ENCODE measurements at regions not wholly inside any gene's neighbourhood (a gene's known extent, or its start where the extent isn't known, plus 50 kb on each side); places are given as distances from the start of the nearest gene placed in this dataset.

GRCh38 chr11:98965358-98965757 is 55.4 kb upstream of the CNTN5 start:
- ATAC-seq: no peak
- Histone ChIP-seq H3F3A (replicated peaks; ENCODE audit: low read depth) (no peaks in the 10 kb centered on the region), H3K79me2 (replicated peaks; ENCODE audit: insufficient read depth) (no peaks in the 10 kb centered on the region), H3K27ac (ENCODE audit: low read depth) (no peak overlapping the region), H3K4me2 (no peak overlapping the region), H3K4me3 (no peak overlapping the region), H3K9me2 (ENCODE audit: insufficient read depth) (no peaks in the 10 kb centered on the region), H3K4me1 (ENCODE audit: insufficient read depth) (peaks cover 6% of the 10 kb centered on the region; the same call in 1 of the 2 replicates), H3K36me3 (ENCODE audit: insufficient read depth) (no peaks in the 10 kb centered on the region), H4K20me1 (replicated peaks; ENCODE audit: insufficient read depth) (no peaks in the 10 kb centered on the region), H3K27me3 (ENCODE audit: insufficient read depth) (no peaks in the 10 kb centered on the region), H2AFZ (no peak overlapping the region)
- H3K36me3 Mint-ChIP-seq (ENCODE audit: low read depth): no peaks in the 10 kb centered on the region
- TF ChIP-seq POLR2AphosphoS5 (IDR thresholded peaks at IDR 0.05; ENCODE audit: low read depth) (no peak), EZH2 (IDR thresholded peaks at IDR 0.05; ENCODE audit: low read depth, unreplicated experiment) (no peak), REST (IDR thresholded peaks at IDR 0.05; ENCODE audit: unreplicated experiment) (no peak), CREB1 (CRISPR knock-in tag; IDR thresholded peaks at IDR 0.05; ENCODE audit: low read depth) (no peak), NANOG (IDR thresholded peaks at IDR 0.05; ENCODE audit: borderline replicate concordance) (no peak), ZNF114 (CRISPR knock-in tag; IDR thresholded peaks at IDR 0.05) (no peak), ZNF331 (CRISPR knock-in tag; IDR thresholded peaks at IDR 0.05; ENCODE audit: low read depth) (no peak), CTCF (conservative IDR thresholded peaks at IDR 0.05; ENCODE audit: low read depth in 2 of 2) (no peak), EZH2phosphoT487 (IDR thresholded peaks at IDR 0.05; ENCODE audit: unreplicated experiment) (no peak), ETS1 (IDR thresholded peaks at IDR 0.05) (no peak)
- no peaks in the 10 kb centered on the region for H3K27me3 Mint-ChIP-seq (ENCODE audit: insufficient read depth, low read depth, poor library complexity)
- no peak overlapping the region for H3K4me3 Mint-ChIP-seq
- no peak overlapping the region for H3K27ac Mint-ChIP-seq
- no peaks in the 10 kb centered on the region for H3K9me3 Mint-ChIP-seq
- DNase-seq (ENCODE audit: low spot score): no peak
- peaks cover 8% of the 10 kb centered on the region for H3K4me1 Mint-ChIP-seq

DNA sequence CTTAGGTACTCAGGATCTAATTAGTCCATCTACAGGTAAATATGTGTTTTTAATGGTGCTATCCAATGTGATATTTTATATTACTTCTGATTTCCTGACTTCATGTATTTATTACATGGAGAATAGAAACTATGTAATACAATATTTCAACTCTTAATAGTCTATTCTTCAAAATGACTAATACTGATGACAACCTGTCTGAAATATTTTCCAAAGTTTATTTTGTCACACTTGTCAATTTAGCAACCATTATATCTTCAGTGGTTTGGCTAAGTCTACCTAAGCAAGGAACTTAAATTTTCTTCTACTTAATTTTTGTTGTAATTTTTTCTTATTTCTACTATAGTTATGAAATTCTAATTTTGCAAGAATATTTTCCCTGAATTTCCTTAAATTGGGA is 55.0 kb upstream of the CNTN5 start:
- Histone ChIP-seq H3K4me3 (no peak overlapping the region), H3K4me2 (no peak overlapping the region), H3K4me1 (ENCODE audit: insufficient read depth) (0 out of 2 replicates have a peak, but pooled peaks cover 1% of the 10 kb centered on the region), H2AFZ (no peak overlapping the region), H3F3A (replicated peaks; ENCODE audit: low read depth) (no peaks in the 10 kb centered on the region), H3K36me3 (ENCODE audit: insufficient read depth) (no peaks in the 10 kb centered on the region), H3K9me2 (ENCODE audit: insufficient read depth) (no peaks in the 10 kb centered on the region), H4K20me1 (replicated peaks; ENCODE audit: insufficient read depth) (no peaks in the 10 kb centered on the region), H3K27ac (ENCODE audit: low read depth) (no peak overlapping the region), H3K27me3 (ENCODE audit: insufficient read depth) (no peaks in the 10 kb centered on the region), H3K79me2 (replicated peaks; ENCODE audit: insufficient read depth) (no peaks in the 10 kb centered on the region)
- Mint-ChIP-seq H3K27me3 (ENCODE audit: insufficient read depth, low read depth, poor library complexity) (no peaks in the 10 kb centered on the region), H3K4me1 (peaks cover 4% of the 10 kb centered on the region; the same call in 2 of the 3 replicates), H3K4me3 (no peak overlapping the region), H3K27ac (no peak overlapping the region), H3K9me3 (no peaks in the 10 kb centered on the region), H3K36me3 (ENCODE audit: low read depth) (no peaks in the 10 kb centered on the region)
- ATAC-seq: no peak
- DNase-seq (ENCODE audit: low spot score): no peak
- TF ChIP-seq CREB1 (CRISPR knock-in tag; IDR thresholded peaks at IDR 0.05; ENCODE audit: low read depth): no peak

Measured in GM23338 (cell line).